Endothelial cell (in vitro differentiated cells): ENCODE measurements at regions not wholly inside any gene's neighbourhood (a gene's known extent, or its start where the extent isn't known, plus 50 kb on each side); places are given as distances from the start of the nearest gene placed in this dataset.
"Not testable (repeated sequence)": the region's sequence is repeated elsewhere in the genome, so short reads cannot be mapped to it uniquely, and the experiment has no call there.

Experiments
- DNase-seq: peaks from one replicate; pipeline ENCODE4 v3.0.0; 2021; ENCODE audit warnings: low spot score
- H3K27ac Mint-ChIP-seq: one replicate; pipeline ENCODE4 v1.8.0; 2021; ENCODE audit warnings: mixed read lengths, inconsistent platforms; ENCODE audit not compliant: unreplicated experiment
- H3K27me3 Mint-ChIP-seq: one replicate; pipeline ENCODE4 v1.8.0; 2021; ENCODE audit warnings: mild to moderate bottlenecking, moderate library complexity, mixed read lengths, inconsistent platforms; ENCODE audit not compliant: unreplicated experiment
- H3K36me3 Mint-ChIP-seq: one replicate; pipeline ENCODE4 v1.8.0; 2021; ENCODE audit warnings: mild to moderate bottlenecking, low read depth, mixed read lengths, inconsistent platforms; ENCODE audit not compliant: unreplicated experiment
- H3K4me1 Mint-ChIP-seq: one replicate; pipeline ENCODE4 v1.8.0; 2021; ENCODE audit warnings: mild to moderate bottlenecking, mixed read lengths, inconsistent platforms; ENCODE audit not compliant: unreplicated experiment
- H3K4me3 Mint-ChIP-seq: one replicate; pipeline ENCODE4 v1.8.0; 2021; ENCODE audit warnings: mild to moderate bottlenecking, mixed read lengths, inconsistent platforms; ENCODE audit not compliant: unreplicated experiment
- H3K9me3 Mint-ChIP-seq: one replicate; pipeline ENCODE4 v1.8.0; 2021; ENCODE audit warnings: mixed read lengths, inconsistent platforms; ENCODE audit not compliant: unreplicated experiment
- TF ChIP-seq, protein P1 (sequence below): fragments of 200-600 bp; sonication (generic); IDR thresholded peaks from one replicate; pipeline ENCODE4 v1.5.0; 2021; ENCODE audit warnings: antibody characterized with exemption; ENCODE audit not compliant: unreplicated experiment

GRCh38 chr7:86094166-86094669 is 549.5 kb upstream of the GRM3 start:
- DNase-seq = no peak
- Mint-ChIP-seq H3K9me3 (no peaks in the 10 kb centered on the region), H3K4me1 (no peaks in the 10 kb centered on the region), H3K36me3 (no peaks in the 10 kb centered on the region), H3K4me3 (no peak overlapping the region), H3K27ac (no peak overlapping the region), H3K27me3 (no peaks in the 10 kb centered on the region)
- TF ChIP-seq, protein P1, sequence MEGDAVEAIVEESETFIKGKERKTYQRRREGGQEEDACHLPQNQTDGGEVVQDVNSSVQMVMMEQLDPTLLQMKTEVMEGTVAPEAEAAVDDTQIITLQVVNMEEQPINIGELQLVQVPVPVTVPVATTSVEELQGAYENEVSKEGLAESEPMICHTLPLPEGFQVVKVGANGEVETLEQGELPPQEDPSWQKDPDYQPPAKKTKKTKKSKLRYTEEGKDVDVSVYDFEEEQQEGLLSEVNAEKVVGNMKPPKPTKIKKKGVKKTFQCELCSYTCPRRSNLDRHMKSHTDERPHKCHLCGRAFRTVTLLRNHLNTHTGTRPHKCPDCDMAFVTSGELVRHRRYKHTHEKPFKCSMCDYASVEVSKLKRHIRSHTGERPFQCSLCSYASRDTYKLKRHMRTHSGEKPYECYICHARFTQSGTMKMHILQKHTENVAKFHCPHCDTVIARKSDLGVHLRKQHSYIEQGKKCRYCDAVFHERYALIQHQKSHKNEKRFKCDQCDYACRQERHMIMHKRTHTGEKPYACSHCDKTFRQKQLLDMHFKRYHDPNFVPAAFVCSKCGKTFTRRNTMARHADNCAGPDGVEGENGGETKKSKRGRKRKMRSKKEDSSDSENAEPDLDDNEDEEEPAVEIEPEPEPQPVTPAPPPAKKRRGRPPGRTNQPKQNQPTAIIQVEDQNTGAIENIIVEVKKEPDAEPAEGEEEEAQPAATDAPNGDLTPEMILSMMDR = no peak

DNA sequence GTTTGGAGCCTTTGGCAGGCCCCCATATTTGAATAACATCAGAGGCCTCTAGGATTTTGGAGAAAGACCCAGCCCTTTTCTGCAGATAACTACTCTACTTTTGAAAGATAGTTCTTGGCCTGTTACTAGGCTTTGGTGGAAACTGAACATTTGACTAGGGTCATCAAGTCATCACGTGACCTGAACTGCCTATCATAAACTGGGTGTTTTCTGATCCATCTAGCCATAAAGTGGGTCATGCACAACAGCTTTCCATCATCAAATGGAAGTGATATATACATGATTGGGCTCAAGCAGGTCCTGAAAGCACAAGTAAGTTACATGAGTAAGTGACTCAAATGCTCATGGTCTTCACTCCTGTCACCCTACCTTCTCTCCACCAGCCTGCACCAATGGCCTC is 552.3 kb upstream of the GRM3 start:
- TF ChIP-seq, protein P1 = no peak
- H3K9me3 Mint-ChIP-seq = no peaks in the 10 kb centered on the region
- H3K4me1 Mint-ChIP-seq = no peaks in the 10 kb centered on the region
- no peak overlapping the region for H3K4me3 Mint-ChIP-seq
- DNase-seq = no peak
- no peak overlapping the region for H3K27ac Mint-ChIP-seq
- H3K36me3 Mint-ChIP-seq = no peaks in the 10 kb centered on the region
- peaks cover 2% of the 10 kb centered on the region for H3K27me3 Mint-ChIP-seq

GRCh38 chr7:86089455-86089854 is 554.3 kb upstream of the GRM3 start:
- Mint-ChIP-seq H3K9me3 (no peaks in the 10 kb centered on the region), H3K4me1 (no peaks in the 10 kb centered on the region)
- TF ChIP-seq, protein P1 = no peak

DNA sequence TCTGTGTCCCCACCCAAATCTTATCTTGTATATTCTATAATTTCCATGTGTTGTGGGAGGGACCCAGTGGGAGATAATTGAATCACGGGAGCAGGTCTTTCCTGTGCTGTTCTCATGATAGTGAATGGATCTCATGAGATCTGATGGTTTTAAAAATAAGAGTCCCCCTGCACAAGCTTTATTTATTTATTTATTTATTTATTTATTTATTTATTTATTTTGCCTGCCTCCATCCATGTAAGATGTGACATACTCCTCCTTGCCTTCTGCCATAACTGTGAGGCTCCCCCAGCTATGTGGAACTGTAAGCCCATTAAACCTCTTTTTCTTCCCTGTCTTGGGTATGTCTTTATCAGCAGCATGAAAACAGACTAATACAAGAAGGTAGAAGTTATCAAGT is 579.1 kb upstream of the GRM3 start:
- not testable (repeated sequence) for H3K4me1 Mint-ChIP-seq, H3K36me3 Mint-ChIP-seq, H3K4me3 Mint-ChIP-seq, H3K27ac Mint-ChIP-seq, H3K9me3 Mint-ChIP-seq, H3K27me3 Mint-ChIP-seq, DNase-seq

More at GRCh38 chr7:86089455-86089854, 554.3 kb upstream of the GRM3 start:
- no peak for DNase-seq
- Mint-ChIP-seq H3K27me3 (peaks cover 2% of the 10 kb centered on the region), H3K4me3 (no peak overlapping the region), H3K36me3 (no peaks in the 10 kb centered on the region), H3K27ac (no peak overlapping the region)

DNA sequence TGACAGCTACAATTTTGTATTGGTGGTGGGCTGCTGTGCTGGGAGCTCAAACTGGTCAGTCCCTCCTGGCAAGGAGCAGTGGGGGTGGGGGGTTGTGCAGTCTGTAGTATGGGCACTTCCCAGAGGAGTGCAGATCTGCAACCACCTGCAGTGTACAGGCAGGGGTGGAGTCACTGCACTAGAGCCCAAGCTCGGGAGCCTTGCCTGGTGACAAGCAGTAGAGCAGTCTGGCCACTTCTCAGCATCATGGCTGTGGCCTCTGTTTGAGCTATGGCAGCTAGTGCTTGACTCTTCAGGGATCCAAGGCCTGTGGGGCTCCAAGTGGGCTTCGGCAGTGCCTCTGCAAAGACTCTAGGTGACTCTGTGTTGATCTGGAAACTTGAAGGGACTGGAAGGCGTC is 585.1 kb upstream of the GRM3 start:
- H3K27me3 Mint-ChIP-seq = no peaks in the 10 kb centered on the region
- peaks cover 5% of the 10 kb centered on the region for H3K9me3 Mint-ChIP-seq
- H3K36me3 Mint-ChIP-seq = no peaks in the 10 kb centered on the region
- no peak for DNase-seq
- TF ChIP-seq, protein P1 = no peak
- no peak overlapping the region for H3K4me3 Mint-ChIP-seq
- H3K4me1 Mint-ChIP-seq = no peaks in the 10 kb centered on the region
- H3K27ac Mint-ChIP-seq = no peak overlapping the region

DNA sequence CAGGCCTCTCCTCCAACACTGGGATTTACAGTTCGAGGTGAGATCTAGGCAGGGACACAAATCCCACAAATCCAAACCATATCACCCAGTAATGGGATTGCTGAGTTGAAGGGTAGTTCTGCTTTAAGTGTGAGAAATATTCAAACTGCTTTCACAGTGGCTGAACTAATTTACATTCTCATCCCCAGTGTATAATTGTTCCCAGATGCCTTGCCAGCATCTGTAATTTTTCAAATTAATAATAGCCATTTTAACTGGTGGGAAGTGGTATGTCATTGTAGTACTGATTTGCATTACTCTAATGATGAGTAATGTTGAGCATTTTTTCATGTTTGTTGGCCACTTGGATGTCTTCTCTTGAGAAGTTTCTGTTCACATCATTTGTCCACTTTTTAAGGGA is 592.8 kb upstream of the GRM3 start:
- Mint-ChIP-seq H3K27me3 (no peaks in the 10 kb centered on the region), H3K27ac (no peak overlapping the region), H3K9me3 (no peaks in the 10 kb centered on the region), H3K4me1 (no peaks in the 10 kb centered on the region), H3K36me3 (no peaks in the 10 kb centered on the region), H3K4me3 (no peak overlapping the region)
- TF ChIP-seq, protein P1 = no peak
- DNase-seq = no peak
